GM10266 (cell line): ENCODE measurements at regions not wholly inside any gene's neighbourhood (a gene's known extent, or its start where the extent isn't known, plus 50 kb on each side); places are given as distances from the start of the nearest gene placed in this dataset.

ENCODE experiments used
- DNase-seq: peaks from one replicate; pipeline ENCODE4 v3.0.0; 2012; ENCODE audit errors: extremely low spot score
- TF ChIP-seq, protein P1 (sequence below): IDR thresholded peaks from 2 replicates; pipeline ENCODE4 v1.5.1; 2012; ENCODE audit warnings: mild to moderate bottlenecking, low read depth; ENCODE audit not compliant: control insufficient read depth, insufficient read depth; ENCODE audit errors: missing control alignments

DNA sequence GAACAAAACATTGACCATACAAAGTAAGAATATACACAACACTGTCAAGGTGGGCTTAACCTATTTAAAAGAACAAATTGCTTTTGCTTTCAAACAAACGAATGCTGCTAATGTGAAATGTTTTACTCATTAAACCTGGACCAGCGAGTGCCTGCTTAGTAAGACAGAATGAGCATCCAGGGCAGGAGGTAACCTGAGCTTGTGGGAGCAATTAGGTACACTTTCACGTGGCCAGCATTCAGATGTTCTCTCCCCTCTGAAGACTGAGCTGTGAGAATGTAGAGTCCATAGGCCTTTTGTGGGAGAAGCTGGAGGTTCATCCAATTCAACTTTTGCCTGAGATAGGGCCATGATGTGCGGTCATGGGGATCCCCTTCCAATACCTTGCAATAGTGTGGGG is 266.5 kb downstream of the TSN start:
- TF ChIP-seq, protein P1, sequence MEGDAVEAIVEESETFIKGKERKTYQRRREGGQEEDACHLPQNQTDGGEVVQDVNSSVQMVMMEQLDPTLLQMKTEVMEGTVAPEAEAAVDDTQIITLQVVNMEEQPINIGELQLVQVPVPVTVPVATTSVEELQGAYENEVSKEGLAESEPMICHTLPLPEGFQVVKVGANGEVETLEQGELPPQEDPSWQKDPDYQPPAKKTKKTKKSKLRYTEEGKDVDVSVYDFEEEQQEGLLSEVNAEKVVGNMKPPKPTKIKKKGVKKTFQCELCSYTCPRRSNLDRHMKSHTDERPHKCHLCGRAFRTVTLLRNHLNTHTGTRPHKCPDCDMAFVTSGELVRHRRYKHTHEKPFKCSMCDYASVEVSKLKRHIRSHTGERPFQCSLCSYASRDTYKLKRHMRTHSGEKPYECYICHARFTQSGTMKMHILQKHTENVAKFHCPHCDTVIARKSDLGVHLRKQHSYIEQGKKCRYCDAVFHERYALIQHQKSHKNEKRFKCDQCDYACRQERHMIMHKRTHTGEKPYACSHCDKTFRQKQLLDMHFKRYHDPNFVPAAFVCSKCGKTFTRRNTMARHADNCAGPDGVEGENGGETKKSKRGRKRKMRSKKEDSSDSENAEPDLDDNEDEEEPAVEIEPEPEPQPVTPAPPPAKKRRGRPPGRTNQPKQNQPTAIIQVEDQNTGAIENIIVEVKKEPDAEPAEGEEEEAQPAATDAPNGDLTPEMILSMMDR, result no peak
- DNase-seq, result no peak

DNA sequence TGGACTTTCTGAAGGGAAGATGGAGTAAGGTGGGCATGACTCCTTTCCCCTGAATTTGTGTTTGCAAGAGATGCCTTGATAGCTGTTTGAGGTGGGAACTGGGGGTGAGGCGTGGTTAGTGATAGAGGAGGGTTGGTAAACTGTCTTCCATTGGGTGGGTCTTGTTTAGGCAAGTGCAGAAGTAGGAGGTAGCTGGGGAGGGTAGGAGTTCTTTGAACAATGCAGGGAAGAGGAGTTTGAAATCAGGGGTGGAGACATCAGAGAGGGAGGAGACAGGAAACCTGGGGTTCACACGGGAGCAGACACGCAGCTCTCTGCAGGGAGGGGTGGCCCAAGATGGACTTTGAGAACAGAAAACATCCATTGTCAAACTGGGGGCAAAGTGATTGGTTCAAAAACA is 267.1 kb downstream of the TSN start:
- DNase-seq, result no peak
- TF ChIP-seq, protein P1, result no peak

DNA sequence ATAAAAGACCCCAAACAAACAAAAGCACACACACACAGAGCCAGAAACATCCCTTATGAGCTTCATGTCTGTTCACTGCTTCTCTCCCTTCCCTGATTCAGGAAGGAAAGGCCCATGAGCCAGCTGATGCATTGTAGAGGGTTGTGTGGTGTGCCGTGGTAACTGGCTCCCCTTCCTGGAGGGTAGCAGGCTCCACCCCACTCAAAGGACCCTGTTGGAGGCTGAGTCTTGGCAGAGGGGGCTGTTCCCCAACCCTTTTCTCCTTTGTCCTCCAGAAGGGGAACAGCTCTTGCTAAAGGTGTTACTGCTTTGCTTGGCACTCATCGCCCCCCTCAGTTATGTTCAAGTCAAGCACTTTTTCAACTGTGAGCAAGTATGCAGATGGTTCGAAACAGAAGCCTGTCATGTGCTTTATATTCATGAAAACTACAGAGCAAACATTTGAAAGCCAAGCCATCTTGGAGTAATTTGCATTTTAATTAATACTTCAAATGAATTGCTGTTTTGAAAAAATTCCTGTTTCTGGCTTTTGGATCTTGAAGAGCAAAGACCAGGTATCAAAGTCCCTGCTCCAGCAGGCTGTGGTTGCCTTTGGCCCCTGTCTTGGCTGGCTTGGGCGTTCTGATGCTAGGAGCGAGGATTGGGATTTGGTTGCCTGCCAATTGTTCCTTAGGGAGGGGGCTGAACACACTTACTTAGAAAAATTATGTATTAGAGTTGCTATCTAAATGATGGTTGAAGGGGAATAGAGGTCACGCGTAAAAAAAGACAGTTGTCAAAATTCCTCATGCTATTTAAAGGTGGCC is 267.8 kb downstream of the TSN start:
- TF ChIP-seq, protein P1, result no peak

DNA sequence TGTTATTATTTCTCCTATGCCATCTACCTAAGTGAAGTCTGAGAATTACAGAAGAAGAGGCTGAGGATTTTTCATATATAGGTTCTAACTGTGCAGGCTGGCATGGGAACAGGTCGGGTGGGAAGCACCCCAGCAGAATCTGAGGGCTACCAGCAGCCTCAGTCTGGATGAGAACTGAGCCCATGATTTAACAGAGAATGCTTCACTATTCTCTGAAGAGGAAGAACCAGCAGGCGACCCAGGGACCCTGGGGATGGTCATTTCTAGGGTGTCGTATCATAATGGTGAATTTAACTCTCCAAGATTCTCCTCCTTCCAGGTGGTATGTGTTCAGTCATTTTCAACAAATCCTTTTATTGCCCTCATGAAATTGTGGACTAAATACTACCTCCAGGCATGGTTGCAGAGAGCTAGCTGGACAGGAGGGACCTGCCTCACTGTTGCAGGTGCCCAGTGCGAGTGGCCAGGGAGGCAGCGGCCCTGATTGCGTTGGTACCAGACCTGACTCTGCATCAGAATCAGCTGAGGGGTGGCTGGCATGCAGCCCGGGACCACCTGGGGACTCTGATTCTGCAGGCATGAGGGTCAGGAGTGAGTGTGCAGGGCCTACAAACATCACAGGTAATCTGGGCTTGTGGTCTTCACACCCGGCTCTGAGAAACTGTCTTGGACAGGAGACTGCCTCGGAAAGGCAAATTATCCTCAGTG is 272.2 kb downstream of the TSN start:
- DNase-seq, result no peak
- TF ChIP-seq, protein P1, result no peak

More for the DNA sequence above, 267.8 kb downstream of the TSN start:
- DNase-seq, result no peak

DNA sequence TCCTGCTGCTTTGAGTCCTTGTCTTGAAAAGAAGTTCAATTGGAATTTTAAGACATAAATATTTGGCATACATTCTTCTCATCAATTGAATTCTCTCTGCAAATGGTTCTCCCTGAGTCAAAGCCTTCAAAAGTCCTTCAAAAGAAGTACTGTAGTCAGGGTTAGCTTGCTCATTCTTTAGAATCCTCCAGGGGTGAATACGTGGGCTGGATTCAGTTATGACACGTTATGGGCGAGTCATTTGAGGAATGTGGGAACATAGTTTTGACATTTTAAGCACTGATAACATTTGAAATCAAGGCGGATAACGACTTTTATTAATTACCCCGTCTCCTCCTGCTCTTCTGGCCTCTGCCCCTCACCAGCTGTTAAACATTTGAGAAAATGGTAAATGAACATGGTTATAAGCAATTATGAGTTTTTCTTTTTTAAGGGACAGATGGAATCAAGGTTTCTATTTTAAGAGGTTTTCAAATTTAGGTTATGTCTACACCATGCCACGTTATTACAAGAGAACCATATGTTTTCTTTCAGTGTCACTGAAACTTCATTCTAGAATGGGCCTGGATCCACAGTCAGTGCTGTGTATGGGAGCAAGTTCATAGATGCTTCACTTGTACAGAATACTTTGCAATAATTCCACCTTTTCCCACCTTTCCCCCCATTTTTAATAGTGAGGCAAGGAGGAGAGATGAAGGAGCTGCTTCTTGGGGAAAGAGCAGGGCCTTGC is 273.1 kb downstream of the TSN start:
- TF ChIP-seq, protein P1, result no peak
- DNase-seq, result no peak

DNA sequence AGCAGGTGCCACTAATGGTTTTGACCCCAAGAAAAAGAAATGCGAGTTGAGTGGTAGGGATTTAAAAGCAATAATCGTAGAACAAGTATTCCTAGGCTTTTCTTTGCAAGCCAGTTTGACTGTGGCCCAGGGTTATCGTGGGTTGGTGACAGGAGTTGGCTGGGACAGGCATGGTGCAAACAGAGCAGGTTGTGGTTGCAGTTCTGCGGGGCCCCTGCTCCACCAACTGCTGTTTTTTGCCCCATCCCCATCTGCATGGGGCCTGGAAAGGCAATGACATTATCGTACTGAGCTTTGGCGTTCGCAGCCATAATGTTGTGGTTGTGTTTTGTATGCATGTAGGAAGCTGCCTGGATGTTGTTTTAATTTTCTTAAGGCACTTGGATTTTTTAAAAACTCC is 274.0 kb downstream of the TSN start:
- no peak for DNase-seq
- TF ChIP-seq, protein P1, result no peak

DNA sequence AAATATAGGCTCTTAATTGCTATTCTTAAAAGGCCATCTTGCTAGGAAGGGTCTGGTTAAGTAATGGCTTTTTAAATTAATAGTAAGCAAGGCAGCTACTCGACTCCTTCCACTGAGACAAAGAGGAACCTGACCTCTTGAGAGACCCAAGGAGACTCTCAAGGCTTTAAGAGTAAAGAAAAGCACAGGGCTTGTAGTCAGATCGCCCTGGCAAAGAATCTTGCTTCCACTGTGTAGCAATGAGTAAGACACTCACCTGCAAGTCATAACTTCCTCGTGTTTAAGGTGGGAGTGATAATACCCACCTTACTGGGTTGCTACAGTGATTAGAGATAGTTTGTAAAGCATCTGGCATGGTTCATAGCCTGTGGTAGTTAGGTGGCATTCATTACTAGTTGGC is 274.5 kb downstream of the TSN start:
- TF ChIP-seq, protein P1, result no peak
- no peak for DNase-seq
